GM19099 (cell line): ENCODE measurements at regions not wholly inside any gene's neighbourhood (a gene's known extent, or its start where the extent isn't known, plus 50 kb on each side); places are given as distances from the start of the nearest gene placed in this dataset.

Experiments used
- POLR2A ChIP-seq: IDR thresholded peaks from 3 replicates; pipeline ENCODE4 v1.6.1; 2011; ENCODE audit warnings: low read depth; ENCODE audit not compliant: insufficient read length; ENCODE audit errors: extremely low read depth

DNA sequence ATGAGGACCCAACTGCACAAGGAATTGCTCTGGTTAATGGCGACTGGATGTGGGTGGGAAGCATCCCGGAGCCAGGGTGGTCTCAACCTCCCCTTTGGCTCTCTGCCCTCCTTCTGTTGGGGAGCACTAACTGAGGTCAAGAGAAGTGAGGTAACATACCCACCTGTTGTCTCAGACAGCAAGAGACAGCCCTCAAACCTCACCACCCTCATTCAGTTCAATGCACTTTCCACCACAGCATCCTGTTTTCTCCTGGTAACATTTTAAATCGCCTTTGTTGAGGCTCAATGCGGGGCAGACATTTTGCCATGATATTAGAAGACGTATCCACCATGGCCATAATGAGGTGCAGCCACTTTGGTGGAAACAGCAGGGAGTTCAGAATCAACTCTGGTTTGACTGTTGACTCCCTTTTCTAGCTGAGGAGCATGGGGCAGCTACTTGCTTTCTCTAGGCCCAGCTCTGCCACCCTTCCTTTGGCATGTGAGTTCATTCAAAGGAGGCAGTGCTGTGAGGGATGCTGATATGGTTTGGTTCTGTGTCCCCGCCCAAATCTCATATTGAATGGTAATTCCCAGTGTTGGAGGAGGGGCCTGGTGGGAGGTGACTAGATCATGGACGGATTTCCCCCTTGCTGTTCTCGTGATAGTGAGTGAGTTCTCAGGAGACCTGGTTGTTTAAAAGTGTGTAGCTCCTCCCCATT lies 338.6 kb downstream of the PCNX1 start:
- no peak for TF ChIP-seq POLR2A

DNA sequence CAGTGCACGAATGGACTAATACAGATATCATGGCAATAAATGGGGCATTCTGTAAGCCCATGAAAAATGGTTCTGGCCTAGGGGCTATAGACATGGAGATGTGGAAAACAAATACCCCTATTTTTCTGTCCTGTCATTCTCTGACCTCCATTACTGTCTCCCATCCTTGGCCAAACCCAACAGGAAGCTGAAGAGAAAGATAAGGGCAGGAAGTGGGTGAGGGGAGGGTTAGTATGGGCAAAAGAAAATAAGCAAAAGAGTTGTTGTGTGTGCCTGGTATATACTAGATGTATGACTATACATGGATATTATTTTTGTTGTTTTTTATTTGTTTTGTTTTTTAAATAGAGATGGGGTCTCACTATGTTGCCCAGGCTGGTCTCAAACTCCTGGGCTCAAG lies 339.3 kb downstream of the PCNX1 start:
- TF ChIP-seq POLR2A, result no peak

DNA sequence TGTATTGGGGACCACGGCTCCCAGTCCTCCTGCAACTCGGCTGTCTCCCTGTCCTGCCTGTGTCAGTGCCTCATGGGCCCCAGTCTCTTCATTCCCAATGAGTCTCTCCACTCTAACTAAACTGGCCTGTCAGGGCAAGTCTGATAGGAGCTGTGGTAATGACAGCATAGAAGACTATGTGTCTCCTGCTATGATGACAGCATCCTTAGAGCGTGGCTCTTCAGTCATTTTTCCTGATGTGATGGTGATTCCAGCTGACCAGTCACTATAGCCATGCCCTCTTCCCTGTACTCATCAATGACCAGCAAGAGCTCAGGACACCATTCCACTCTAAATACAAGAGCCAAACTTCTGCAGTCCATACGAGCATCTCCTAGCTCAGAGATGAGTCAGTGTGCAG lies 339.8 kb downstream of the PCNX1 start:
- TF ChIP-seq POLR2A, result no peak

DNA sequence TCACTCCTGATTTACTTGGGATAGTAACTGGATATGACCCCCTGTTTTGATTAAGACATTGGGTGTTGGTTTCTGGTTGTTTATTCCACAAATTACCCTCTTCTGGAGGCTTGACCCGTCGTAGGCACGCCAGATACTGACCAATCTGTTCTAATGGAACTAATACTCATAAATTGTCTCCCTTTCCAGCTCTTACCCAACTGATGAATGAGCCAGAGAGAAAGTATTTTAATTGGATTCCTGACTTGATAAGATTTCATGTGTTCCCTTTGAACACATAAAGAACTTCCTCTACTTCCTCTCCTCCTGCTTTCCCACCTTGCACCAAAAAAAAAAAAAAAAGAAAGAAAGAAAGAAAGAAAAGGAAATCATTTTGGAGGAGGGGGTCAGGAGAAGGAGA lies 340.9 kb downstream of the PCNX1 start:
- no peak for TF ChIP-seq POLR2A

DNA sequence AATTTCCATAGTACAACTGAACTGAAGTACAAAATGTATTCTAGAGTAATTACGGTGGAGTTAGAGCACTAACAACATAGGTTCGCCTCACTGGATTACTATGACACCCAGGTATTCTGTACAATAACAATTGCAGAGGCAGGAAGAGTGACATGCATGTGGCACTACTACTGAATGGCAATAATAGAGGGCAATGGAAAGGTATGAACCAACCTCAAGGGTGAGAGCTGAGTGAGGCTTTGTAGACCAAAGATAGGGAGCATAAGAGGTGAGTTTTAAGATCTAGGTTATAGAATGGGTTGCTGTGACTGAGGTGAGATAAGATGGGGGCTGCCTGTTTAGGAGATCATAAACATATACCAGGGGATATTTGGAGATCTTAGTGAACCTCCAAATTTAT lies 343.1 kb downstream of the PCNX1 start:
- no peak for TF ChIP-seq POLR2A

DNA sequence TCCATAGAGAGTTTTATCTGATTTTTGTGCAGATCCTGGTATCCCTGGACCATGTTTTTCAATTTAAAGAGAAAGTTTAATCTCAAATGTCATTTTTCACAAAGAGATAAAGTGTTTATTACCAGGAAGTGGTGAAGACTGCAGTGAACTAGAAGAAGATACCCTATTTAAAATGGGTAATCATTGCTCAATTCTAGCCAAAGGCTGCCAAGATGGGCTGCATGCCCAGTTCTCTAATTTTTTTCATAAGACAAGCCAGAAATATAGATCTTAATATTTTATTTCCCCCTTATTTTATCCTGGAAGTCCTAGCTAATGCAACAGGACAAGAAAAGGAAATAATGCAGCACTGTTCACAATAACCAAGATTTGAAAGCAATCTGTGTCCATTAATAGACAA lies 343.5 kb downstream of the PCNX1 start:
- TF ChIP-seq POLR2A, result no peak

DNA sequence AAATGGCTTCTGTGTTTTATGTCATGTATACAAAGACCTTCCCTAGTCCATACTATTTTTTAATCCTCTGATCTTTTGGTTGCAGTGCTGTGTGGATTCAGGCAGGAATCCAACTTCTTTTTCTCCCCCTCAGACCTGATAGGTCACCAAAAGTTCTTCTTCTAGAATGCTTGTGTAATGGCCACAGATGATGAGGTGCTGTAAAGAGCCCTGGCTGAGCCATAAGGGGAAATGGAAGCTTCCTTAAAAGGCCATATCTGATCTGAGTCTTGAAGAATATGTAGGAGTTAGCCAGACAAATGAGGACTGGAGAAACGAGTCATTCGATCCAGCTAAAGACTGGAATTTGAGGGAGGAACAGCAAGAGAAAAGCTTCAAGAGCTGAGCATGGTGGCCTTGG lies 353.9 kb downstream of the PCNX1 start:
- no peak for TF ChIP-seq POLR2A

DNA sequence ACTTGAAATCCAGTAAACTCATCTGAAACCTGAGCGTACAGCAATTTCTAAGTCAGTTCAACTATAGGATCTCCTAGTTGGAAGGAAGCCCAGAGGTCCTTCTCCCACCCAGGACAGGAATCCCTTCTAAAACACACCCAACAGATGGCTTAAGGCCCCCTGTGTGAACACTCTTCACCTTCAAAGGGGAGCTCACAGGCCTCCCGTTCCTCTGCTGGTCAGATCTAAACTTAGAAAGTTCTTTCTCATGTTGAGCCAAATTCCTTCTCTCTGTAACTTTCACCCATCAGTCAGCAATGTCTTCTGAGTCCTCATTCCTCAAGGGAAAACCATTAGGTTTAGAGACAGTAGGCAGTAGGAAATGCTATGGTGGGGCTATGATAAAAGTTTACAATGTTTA lies 355.2 kb downstream of the PCNX1 start:
- TF ChIP-seq POLR2A, result no peak

DNA sequence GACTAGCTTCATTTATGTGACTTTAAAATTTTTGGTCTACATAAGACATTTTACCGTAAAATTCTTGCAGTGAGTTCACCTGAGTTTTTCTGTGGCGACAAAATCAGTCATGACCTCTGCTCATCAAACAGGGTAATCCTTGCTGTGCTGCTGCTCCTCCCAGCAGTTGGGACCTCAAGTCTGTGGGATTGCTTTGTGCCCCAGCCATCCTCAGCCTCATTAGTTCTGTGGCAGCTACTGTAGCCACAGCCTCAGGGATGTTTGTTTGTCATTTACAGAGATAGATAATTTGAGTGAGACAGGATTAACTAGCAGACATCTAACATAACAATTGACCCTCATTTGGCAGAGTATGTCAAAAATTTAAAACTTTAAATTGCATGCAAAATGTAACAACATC lies 357.0 kb downstream of the PCNX1 start:
- no peak for TF ChIP-seq POLR2A

DNA sequence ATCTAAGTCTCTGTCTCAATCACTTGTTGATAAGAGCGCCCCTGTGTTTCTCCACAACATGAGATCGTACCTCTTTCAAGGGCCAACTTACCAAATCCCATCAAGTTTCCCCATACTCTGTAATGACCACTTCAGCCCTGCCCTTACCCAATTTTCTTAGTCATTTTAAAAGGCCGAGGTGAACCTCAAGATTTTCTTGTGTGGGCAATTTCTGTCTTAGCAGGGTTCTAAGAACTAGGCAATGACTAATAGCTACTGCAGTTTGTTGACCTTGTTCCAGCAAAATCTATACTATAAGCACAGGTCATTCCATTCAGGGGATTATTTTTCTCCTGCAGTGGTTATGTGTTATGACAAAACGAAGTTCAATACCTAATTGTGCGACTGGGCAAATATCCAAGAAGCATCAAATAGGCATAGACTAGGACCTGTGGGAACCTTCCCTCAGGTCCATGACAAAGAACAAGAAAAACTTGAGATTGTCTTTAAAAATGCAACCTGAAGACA lies 359.8 kb downstream of the PCNX1 start:
- TF ChIP-seq POLR2A, result no peak

DNA sequence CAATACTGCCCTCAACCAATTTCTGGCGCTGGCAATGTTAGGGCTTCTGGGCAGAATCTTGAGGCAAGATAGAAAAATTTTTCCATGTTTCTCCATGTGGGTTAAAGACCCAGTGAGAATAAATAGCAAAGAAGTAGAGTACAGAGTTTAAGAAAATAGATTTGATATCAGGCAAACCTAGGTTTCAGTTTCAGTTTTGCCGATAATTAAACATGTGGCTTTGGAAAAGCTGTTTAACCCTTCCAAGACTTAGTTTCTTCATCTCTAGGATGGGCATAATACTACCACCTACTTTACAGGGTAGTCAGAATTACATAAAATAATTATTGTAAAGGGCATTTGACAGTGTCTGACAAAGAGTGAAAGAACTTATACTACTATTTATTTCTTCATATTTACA lies 360.4 kb downstream of the PCNX1 start:
- no peak for TF ChIP-seq POLR2A

DNA sequence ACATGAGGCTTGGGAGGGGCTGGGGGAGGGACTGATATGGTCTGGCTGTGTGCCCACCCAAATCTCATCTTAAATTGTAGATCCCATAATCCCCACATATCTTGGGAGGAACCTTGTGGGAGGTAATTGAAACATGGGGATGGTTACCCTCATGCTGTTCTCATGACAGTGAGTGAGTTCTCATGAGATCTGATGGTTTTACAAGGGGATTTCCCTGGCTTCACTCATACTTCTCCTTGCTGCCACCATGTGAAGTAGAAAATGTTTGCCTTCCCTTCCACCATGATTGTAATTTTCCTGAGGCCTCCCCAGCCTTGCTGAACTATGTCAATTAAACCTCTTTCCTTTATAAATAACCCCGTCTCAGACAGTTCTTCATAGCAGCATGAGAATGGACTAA lies 362.9 kb downstream of the PCNX1 start:
- TF ChIP-seq POLR2A, result no peak

DNA sequence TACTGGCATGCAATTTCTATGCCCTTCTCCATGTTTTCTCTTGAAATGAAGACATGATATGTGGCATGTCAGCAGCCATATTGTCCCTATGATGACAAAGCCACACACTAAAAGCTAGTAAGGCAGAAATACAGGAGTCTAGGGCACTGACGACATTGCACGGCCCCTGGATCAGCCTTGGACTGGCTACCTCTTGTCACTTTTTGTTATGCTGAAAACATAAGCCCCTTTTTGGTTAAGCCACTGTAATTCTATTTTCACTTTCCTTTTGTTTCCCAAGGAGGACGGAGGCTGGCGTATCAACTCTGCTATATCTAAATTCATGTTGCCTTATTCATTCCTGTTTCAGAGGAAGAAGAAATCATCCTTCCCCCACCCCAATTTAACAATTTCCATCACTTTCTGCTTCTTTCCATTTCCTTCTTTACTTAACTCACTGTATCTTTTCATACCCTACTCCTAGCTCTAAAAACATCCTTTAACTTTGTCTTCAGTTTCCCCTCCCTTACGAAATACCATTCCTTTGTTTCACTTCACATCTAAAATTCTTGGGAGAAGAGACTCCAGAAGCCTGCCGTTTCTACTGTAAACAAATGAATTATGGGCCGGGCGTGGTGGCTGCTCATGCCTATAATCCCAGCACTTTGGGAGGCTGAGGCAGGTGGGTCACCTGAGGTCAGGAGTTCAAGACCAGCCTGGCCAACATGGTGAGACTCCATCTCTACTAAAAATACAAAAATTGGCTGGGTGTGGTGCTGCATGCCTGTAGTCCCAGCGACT lies 364.1 kb downstream of the PCNX1 start:
- no peak for TF ChIP-seq POLR2A

DNA sequence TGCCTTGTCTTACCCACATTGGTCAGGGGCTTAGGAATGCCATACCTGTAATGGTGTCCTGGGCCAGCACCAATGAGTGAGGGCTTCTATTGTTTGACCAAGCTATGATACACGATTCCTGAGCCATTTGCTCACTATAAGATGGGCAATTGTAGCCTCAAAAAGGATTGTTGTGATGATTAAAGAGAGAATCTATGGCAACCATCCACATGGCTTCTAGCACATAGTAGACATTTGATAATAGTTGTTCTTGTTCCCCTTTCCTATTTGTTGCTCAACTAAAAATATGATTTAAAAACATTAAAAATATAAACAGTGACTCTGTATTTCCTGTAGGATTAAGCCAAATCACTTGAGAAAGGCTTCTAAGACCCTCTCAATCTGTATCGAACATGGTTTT lies 366.1 kb downstream of the PCNX1 start:
- no peak for TF ChIP-seq POLR2A

DNA sequence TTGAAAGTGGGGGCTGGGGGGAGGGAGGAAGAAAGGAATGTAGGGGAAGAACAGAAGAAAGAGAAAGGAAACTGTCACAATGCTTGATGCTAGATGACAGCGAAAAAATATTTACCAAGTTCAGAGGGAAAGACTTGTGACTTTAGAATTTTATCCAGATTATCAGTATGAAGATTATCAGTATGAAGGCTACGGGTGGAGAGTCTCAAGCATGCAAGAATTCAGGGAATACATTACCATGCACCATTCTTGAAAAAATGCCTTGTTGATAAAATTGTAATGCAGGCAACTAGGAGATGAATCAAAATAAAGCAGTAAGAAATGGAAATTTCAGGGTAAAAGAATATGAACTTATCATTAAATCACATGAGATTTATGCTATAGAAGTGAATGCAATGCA lies 376.8 kb downstream of the PCNX1 start:
- TF ChIP-seq POLR2A, result no peak

DNA sequence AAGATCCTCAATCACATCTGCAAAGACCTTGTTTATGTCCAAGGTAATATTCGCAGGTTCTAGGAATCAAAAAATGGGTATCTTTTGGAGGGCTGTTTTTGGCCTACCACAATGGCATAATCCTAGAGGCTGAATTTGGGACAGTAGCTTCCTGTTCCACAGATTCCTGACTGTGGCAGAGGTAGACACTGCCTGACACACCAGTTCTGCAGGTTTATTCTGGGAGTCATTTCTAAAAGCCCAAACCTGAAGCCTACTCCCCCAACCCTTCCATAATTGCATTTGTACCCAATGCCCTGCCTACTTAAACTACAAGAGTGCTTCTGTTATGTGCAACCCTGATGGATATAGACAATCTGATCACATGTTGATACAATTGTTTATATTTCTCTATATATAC lies 378.9 kb downstream of the PCNX1 start:
- no peak for TF ChIP-seq POLR2A

DNA sequence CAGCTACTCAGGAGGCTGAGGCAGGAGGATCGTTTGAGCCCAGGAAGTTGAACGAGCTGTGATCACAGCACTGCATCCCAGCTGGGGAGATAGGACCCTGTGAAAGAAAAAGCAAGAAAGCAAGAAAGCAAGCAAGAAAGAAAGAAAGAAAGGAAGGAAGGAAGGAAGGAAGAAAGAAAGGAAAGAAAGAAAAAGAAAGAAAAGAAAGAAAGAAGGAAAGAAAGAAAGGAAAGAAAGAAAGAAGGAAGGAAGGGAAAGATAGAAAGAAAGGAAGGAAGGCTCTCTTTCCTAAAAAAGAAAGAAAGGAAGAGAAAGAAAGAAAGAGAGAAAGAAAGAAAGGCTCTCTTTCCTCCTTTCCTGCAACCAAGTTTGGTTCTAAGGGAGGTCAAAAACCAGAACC lies 380.3 kb downstream of the PCNX1 start:
- no peak for TF ChIP-seq POLR2A

DNA sequence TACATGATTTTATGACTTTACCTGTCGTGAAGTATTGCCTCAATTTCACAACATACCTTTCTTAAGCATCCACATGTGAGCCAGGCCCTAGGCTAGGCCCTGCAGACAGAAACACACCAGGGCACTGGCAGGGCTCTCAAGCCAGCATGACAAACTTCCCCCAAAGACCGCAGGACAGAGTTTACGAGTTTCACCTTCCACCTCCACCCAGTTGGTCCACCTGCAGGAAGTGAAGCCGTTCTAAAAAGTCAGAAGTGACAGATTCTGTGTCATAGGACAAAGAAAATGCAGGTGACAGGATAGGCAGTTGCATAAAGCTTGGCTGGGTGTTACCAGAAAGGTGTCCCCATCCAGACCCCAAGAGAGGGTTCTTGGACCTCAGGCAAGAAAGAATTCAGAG lies 382.3 kb downstream of the PCNX1 start:
- no peak for TF ChIP-seq POLR2A
